GM18511 (cell line): ENCODE measurements at regions not wholly inside any gene's neighbourhood (a gene's known extent, or its start where the extent isn't known, plus 50 kb on each side); places are given as distances from the start of the nearest gene placed in this dataset.

Source experiments
- ATAC-seq: cut with Tn5 transposase; IDR thresholded peaks from one replicate; pipeline ENCODE4 v1.9.1; 2021; ENCODE audit warnings: mild to moderate bottlenecking, moderate library complexity; ENCODE audit not compliant: unreplicated experiment

DNA sequence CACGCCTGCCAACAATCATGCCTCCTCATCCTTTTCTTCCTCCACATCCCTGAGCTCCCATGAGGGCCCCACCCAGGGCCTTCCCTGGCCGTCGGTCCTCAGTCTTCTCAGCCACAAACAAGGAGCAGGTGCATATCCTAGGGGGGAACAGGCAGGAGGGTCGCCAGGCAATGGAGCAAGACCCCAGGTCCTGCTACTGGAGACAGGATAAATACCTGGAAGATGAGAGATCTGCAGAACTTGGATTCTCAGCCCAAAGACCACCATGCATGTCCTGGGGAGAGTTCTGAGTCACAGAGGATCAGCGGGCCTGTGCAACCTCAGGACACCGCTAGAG is 344.7 kb upstream of the TSHZ3 start:
- ATAC-seq, result no peak

DNA sequence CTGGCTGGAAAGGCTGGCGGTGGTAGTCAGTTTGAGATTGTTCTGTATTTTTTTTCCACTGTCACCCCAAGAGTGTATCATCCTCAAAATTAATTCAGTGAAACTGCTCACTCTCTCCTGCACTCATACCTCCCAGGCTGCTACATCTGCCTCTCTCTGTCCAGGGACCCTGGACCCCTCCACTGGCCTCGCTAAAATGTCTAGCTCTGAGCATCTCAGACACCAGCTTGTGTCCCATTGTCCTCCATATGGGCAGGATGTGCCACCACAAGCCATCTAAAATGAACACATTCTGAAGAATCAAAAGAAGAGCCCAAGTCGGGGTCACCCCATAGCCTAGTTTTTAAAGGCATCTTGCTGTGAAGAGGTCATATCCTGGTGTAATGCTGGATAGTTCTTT is 345.5 kb upstream of the TSHZ3 start:
- no peak for ATAC-seq

DNA sequence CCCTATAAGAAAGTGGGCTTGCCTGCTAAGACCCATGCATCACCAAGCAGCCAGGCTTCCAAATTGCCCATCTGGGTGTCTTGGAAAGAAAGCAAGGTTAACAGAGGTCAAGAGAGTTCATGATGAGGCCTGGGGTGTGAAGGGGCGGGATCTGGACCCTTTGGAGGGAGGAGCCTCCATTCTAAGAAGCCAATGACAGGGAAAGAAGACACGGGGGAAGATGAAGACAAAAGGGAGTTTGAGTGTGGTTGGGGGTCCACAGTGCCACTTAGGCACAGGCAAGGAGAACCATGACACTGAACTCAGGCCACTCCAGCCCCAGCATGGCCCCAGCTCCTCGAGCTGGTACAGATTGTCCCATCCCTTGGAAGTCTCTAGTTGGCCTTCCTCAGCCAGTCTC is 350.2 kb upstream of the TSHZ3 start:
- no peak for ATAC-seq

DNA sequence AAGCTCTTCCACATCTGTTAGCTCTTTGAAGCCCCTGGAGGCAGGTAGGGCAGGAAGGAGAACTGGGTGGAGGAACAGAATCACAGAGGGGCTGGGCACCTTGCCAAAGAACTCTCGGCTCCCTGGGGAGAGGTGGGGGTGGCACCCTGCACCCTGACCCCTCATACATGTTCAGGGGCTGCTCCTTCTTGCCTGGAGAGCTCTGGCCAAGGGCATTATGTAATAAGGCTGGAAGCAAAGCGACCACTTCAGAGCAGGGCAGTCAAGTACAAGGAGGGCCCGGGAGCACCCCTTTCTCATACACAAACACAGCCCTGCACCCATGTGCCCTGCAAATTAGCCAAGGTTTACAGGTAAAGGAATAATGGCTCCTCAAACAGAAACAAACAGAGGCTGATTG is 351.9 kb upstream of the TSHZ3 start:
- ATAC-seq, result no peak

DNA sequence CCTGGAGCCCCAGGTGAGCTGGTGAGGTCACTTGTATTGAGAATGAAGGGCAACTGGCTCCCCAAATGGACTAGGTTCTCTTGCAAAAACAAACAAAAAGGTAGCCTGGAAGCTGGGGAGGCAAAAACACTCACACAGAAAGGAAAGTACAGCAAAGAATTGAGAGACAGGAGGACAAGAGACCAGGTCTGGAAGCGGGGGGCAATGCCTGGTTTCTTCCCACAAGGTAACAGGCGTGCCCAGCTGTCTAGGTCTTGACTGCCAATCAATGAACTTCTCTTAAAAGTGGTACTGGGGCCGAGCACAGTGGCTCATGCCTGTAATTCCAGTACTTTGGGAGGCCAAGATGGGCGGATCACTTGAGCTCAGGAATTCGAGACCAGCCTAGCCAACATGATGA is 356.4 kb upstream of the TSHZ3 start:
- no peak for ATAC-seq

DNA sequence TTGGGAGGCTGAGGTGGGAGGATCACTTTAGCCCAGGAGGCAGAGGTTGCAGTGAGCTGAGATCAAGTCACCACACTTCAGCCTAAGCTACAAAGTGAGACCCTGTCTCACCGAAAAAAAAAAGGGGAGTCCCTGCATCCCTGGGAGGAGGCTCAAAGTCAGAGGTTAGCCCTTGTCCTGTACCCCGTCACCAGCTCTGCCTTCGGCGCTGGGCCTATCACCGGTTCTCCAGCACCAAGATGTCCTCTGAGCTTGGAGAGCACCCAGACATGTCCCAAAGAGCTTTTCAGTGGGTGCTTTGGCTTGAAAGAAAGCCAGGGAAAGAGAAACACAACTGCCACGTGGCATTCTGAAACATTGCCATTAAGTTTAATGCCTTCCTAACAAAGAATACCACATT is 356.9 kb upstream of the TSHZ3 start:
- no peak for ATAC-seq

DNA sequence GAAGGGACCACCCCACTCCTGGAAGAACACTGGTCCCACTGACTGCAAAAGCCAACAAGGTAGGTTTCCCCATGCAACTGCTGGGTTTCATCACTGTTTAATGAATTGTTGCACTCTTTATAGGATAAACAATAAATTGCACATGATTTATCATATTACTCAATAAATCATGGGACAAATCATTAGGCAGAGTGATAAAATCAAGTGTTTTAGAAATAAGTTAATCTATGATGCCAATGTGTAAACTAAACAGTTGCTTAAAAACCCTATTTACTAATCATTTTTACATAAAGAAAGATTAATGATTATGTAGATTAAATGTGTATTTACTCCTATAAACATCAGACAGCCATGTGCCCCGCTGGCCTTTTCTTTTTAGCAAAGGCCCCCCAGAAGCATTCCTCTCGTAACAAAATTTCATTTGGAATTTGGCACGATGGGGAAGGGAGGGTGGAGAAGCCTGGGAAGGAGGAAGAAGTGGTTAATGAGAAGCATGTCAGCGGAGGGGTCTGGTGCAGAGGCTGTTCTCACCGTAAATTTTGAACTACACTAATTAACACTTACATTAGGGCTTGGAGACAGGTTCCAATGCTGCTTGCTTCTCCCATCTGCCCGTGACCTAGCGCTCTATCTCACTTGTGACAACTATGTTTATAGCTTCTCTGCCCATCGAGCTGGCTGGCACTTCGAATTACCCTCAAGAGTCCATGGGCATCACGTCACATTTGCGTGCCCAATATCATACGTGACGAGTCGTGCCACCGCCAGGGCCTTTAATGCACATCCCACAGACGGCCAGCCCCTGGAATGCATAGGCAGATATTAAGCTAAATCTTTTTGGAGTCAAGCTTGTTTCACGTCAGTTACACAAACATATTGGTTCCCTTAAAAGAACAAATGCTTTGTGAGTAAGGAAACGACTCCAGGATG is 357.7 kb upstream of the TSHZ3 start:
- no peak for ATAC-seq

DNA sequence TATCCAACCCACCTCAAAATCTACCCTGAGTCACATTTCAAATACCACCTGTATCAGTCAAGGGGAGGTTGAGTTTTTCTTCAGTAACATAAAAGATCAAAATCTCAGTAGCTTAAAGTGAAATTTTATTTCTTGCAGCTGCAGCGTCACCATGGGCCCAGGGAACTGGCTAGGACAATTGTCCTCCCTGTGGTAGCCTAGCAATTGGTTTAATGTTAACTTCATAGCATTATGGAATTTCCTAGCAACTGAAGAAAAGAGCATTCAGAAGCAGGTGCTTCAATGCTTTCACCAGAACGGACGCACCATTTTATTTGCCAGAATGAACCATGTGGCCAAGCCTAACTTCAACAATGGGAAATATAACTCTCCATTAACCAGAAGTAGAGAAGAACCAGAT is 359.3 kb upstream of the TSHZ3 start:
- ATAC-seq, result no peak

DNA sequence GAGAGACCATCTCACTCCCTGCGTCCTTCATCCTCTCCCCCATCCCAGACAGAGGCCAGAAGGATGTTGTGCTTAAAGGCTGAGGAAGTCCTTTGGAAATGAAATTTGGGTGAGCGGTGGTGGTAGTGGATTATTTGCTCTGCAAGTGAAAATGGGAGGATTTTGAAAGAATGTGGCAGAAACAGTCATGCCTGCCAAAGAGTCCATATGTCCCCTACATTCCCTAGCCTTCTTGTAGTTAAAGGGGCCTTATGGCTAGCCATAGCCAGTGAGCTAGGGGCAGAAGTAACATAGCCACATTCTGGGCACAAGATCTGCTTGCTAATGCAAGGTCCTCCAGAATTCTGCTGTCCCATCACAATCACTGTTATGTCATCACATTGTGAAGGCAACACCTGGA is 360.2 kb upstream of the TSHZ3 start:
- no peak for ATAC-seq

DNA sequence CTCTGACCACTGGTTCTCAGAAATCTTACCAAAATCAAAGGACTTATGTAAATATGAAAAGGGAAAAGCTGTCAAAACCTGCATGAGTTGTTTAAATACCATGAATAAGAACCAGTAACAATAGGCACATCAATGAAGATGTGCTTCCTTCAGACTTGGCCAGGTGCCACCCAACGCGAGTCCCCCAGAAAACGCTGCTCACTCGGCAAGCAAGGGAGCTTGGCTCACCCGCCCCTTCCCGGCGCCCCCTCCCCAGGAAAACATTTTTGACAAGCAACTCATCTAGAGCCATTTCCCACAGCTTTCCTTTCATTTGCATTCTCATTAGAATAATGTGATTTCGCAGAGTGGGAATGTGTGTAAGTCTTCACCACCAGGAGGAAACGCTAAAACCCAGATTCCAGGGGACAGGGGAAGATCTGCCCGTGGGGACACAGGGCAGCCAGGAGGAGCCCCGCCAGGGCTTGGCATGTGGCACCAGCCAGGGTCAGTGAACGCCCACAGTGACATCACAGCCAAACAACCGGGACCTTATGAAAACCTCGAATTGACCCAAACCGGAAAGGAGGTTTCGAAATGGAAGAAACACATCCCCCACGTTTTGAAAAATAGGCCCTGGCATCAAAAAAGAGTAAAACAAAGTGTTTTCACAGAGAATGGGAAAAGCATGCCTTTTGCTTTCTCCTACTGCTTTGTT is 366.2 kb upstream of the TSHZ3 start:
- ATAC-seq, result no peak

DNA sequence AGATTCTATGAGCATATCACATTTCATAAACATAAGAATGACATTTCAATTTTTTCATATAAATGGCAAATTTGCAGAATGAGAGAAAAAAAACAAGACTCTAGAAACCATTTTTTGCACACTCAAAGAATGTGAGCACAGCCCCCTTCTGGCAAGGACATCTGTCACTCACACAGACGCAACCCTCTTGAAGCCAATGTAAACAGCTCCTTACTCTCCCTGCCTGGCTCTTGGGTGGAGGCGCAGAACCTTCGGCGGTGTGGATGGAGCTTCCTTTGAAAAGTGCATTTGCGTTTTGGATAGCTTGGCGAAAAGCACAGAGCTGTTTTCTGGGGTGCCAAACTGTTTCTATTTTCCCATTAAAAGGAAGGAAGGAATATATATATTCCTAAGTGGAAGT is 367.6 kb upstream of the TSHZ3 start:
- ATAC-seq, result no peak

DNA sequence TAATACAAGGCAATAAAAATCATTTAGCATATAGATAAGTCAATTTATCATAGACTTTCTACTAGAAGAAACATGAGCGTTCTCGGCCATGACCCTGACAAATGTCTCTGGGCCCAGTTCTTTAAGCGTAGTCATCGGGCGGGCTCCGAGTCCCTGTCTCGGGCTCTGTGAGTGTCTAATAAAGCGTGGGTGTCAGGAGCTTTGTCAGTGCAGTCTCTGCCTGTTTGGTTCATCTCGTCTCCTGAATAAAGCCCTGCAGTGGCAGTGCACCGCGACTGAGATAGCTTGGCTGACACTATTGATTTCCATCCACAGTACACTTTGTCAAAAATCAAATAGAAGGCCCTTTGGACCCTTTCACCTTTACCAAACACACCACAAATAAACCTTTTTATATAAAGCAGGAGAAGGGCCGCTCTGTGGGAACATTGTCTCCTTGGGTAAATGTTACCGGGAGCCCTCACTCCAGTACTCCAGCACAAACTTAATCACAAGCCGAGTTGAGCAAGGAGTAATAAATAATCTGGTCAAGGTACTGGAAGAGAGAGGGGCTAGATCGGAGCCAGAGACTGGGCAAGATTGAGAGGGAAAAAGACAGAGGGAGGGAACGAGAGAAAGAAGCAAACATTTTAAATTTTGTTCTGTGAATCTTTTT is 368.2 kb upstream of the TSHZ3 start:
- no peak for ATAC-seq

DNA sequence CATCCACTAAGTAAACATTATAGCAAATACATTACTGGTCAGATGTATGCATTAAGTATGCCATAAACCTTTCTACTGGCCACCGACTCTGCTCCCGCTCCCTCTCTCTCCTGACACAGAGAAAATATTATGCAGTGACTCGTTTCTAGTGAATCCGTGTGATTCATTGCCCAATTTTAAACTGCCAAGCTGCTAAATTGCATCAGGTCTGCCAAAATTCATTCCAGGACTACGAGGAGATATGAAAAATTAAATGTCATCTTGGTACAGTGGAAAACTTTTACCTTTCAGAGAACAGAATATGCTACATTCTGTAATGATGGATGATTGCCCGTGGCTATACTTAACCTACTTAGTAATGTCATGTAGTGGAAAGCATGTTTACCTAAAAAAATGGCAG is 368.8 kb upstream of the TSHZ3 start:
- no peak for ATAC-seq

DNA sequence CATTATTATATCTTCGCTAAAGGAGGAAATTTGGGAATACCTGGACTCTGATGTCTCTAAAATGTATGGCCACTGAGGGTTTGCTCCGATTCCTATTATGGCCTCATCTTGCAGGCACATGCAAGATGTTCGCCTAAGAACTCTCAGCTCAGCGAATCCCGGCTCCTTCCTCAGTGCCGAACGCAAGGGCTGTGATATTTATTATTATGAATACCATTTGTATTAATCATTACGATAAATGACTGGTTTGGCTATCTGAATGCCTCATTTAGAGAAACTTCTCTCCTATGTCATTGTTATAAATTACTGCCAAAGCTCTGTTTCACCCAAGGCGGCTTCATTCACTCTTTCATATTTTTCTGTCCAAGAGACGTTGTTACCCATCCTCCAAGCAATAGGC is 369.7 kb upstream of the TSHZ3 start:
- no peak for ATAC-seq

DNA sequence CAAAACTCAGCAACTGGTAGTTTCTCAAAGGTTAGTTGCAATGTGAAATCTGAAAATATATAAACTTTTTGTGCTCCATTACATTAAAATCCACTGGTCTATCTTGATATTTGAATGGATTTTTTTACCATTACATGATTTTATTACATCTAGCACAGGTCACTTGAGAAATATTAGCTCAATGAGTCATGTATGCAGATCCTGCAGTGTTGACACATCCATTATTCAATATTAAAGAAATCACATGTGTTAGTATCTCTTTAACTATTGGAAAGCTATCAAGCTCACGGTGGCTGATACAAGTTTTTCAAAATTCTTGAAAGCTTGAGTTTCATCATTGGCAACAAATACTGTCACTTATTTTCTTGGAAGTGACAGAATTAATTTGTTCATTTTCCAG is 373.9 kb upstream of the TSHZ3 start:
- ATAC-seq, result no peak

DNA sequence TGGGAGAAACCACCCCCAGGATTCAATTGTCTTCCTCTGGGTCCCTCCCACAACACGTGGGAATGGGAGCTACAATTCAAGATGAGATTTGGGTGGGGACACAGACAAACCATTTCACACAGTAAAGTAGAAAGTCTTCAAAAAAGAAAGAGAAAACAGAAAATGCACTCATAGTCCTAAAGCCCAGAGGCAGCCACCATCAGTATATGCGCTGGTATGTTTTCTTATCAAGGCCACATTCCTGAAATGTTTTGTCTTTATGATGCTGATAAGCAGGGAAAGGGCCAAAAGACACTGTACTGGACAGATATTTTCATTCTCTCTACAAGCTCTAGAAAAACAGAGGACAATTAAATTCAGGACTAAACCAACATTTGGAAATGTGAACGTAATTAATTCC is 375.8 kb upstream of the TSHZ3 start:
- no peak for ATAC-seq

DNA sequence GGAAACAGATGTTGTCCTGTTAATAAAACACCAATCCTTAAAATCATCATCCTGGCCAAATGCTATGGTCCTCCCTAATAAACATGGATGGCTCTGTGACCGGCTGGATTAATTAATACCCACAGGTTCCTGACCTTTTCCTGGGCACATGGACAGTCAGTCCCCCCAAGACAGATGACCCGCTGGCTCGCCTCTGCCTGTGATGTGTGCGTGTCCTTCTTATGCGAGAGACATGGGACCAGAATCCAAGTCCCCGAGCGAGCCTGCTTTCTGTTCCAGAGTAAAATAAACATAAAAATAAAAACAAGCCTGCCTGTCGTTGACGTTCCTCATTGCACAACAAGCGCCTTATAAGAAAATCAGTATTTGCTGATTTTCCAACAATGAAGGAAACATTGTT is 378.3 kb upstream of the TSHZ3 start:
- ATAC-seq, result no peak

DNA sequence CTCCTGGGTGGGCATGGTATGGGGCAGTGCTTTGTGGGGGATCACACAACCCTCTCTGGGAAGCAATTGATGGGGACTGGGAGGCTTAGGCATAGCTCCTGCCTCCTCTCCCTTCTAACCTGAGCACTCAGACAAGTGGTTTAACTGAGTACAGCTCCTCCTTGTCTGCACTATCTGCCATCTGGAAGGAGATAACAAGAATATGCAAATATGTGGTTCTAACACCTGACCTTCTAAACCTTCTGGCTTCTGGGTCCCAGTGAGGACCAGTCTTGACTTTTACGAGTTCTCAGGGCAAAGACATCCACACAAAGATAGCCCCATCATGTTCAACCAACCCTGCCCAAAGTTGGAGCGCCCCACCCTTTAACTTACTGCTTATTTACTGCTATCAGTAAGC is 381.0 kb upstream of the TSHZ3 start:
- no peak for ATAC-seq

DNA sequence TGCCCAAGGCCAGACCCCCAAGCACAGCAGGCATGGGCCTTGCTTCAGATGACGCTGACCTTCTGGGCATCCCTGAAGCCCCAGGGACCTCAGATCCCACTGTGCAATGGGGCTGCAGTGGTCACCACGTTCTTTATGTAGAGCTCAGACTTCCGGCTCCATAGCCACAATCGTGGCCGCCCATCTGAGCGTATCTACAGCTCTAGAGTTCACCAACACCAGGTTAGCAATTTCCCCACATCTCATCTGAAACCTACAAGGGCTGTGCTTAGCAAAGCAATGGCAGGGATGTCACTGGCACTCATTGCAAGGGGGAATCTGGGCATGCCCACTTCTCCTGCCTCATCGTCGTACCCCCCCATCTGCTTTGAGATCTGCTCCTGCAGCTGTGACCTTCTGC is 384.4 kb upstream of the TSHZ3 start:
- ATAC-seq, result no peak

DNA sequence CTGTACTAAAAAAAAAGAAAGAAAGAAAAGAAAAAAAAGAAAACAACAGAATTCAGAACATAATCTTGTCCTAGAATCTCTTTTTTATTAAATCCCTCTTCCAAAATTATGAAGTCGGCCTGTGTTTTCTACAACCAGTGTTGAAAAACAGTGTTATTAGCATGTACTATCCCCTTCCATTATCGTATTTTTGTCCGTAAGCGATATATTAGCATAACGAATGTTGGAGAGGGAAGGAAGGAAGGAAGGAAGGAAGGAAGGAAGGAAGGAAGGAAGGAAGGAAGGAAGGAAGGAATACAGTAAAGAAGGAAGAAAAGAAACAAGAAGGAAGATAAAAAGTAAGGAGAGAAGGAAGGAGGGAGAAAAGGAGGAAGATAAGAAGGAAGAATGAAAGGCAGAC is 393.0 kb upstream of the TSHZ3 start:
- ATAC-seq, result no peak

DNA sequence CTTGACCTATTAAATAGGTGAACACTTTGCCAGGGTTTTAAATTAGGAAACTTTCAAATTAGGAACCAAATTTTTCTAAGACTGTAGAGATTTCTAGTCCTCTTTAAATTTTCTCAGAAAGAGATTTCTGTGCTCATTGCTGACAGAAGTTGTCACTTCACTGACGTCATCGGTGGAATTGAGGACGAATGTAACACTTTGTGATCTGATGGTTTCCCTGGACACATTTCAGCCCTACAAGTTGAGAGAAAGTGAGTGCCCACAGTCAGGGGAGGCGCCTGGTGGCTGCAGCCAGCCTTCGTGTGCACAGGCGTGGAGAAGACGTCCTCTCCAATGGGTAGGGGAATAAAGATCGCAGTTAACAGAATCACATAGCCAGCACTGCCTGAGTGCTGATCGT is 396.5 kb upstream of the TSHZ3 start:
- ATAC-seq, result no peak

DNA sequence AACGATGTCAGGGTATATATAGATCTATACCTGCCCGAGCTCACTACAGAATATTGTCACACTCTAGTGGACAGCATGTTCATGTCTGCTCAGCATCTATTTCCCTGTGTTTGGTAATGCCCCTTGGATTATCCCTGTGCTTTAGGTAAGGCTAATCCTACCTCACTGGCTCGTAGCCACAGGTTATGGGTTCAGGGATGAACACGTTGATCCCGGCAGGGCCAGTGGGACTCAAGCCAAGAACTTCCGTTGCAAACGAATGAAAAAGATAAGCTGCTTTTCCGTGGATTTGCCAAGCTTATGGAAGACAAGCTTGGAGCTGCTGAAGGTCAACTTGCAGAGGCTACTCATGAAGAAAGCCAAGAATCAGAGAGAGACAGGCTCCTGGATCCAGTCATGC is 400.0 kb upstream of the TSHZ3 start:
- ATAC-seq, result no peak
